D721Med (cell line): ENCODE measurements at regions not wholly inside any gene's neighbourhood (a gene's known extent, or its start where the extent isn't known, plus 50 kb on each side); places are given as distances from the start of the nearest gene placed in this dataset.
"Not testable (repeated sequence)": the region's sequence is repeated elsewhere in the genome, so short reads cannot be mapped to it uniquely, and the experiment has no call there.

ENCODE experiments used
- DNase-seq: peaks from one replicate; pipeline ENCODE4 v3.0.0; 2011; ENCODE audit warnings: low spot score; ENCODE audit not compliant: insufficient read length
- FAIRE-seq: peaks from 2 replicates; lab custom pipeline; 2011; peaks lifted over from hg19 to GRCh38; lab: Jason Lieb, UNC
- CTCF ChIP-seq: IDR thresholded peaks from 2 replicates; pipeline ENCODE4 v1.5.1; 2012; ENCODE audit warnings: mild to moderate bottlenecking, control low read depth; ENCODE audit not compliant: insufficient read depth; ENCODE audit errors: missing control alignments

GRCh38 chr2:142742371-142743214 lies 134.9 kb upstream of the KYNU start:
- no peak for TF ChIP-seq CTCF
- no peak for DNase-seq
- no peak for FAIRE-seq

GRCh38 chr2:142741764-142742269 lies 135.6 kb upstream of the KYNU start:
- no peak for TF ChIP-seq CTCF
- FAIRE-seq (no peak), DNase-seq (no peak)

GRCh38 chr2:142734770-142735169 lies 142.7 kb upstream of the KYNU start:
- TF ChIP-seq CTCF = no peak
- no peak for FAIRE-seq
- DNase-seq = no peak

- TF ChIP-seq CTCF = no peak
- DNase-seq = no peak
- no peak for FAIRE-seq
Observed at GRCh38 chr2:142734231-142734630, 143.2 kb upstream of the KYNU start.

- not testable (repeated sequence) for DNase-seq, FAIRE-seq
Observed at GRCh38 chr2:142729814-142730213, 147.7 kb upstream of the KYNU start.

- FAIRE-seq, DNase-seq: not testable (repeated sequence)
Observed at GRCh38 chr2:142727821-142728478, 149.5 kb upstream of the KYNU start.

GRCh38 chr2:142725386-142725785 lies 152.1 kb upstream of the KYNU start:
- no peak for FAIRE-seq
- no peak for TF ChIP-seq CTCF
- DNase-seq = no peak

- no peak for TF ChIP-seq CTCF
- DNase-seq (no peak), FAIRE-seq (no peak)
Observed at GRCh38 chr2:142724713-142725349, 152.6 kb upstream of the KYNU start.
